NB4 (cell line): ENCODE measurements at regions not wholly inside any gene's neighbourhood (a gene's known extent, or its start where the extent isn't known, plus 50 kb on each side); places are given as distances from the start of the nearest gene placed in this dataset.

Source experiments
- TF ChIP-seq, protein P1 (sequence below): IDR thresholded peaks from one replicate; pipeline ENCODE4 v1.5.1; 2012; ENCODE audit warnings: low read depth, low read length
- TF ChIP-seq, protein P2 (sequence below): IDR thresholded peaks from 2 replicates; pipeline ENCODE4 v1.6.1; 2011; ENCODE audit warnings: low read depth, low read length

DNA sequence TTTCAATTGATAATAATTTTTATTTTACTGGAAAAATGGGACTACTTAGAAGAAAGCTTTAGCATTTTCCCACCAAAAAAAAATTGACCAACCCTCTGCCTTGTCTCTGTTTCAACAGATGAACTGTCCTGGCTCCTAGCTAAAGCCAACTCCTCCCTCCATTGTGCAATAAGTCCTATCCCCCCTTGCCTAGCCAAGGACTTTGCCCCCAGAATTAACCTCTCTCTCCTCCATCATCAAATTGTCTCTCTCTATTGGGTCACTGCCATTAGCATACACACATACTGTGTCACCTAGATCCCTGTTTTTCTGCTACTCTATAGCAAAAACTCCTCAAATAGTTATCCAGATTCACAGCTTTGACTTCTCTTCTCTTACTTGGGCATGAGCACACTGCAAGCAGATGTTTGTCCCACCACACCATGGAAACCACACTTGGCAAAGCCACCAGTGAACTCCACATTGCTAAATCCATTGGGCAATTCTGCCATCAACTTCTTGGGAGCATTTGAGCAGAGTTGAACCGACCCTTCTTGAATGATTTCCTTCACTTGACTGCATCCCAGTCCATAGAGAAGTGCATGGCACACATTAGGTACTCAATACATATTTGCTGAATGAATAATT lies 91.4 kb upstream of the NEBL start:
- TF ChIP-seq, protein P1, sequence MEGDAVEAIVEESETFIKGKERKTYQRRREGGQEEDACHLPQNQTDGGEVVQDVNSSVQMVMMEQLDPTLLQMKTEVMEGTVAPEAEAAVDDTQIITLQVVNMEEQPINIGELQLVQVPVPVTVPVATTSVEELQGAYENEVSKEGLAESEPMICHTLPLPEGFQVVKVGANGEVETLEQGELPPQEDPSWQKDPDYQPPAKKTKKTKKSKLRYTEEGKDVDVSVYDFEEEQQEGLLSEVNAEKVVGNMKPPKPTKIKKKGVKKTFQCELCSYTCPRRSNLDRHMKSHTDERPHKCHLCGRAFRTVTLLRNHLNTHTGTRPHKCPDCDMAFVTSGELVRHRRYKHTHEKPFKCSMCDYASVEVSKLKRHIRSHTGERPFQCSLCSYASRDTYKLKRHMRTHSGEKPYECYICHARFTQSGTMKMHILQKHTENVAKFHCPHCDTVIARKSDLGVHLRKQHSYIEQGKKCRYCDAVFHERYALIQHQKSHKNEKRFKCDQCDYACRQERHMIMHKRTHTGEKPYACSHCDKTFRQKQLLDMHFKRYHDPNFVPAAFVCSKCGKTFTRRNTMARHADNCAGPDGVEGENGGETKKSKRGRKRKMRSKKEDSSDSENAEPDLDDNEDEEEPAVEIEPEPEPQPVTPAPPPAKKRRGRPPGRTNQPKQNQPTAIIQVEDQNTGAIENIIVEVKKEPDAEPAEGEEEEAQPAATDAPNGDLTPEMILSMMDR, result no peak
- TF ChIP-seq, protein P2, sequence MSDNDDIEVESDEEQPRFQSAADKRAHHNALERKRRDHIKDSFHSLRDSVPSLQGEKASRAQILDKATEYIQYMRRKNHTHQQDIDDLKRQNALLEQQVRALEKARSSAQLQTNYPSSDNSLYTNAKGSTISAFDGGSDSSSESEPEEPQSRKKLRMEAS, result no peak
